WTC11 (cell line): ENCODE measurements at regions not wholly inside any gene's neighbourhood (a gene's known extent, or its start where the extent isn't known, plus 50 kb on each side); places are given as distances from the start of the nearest gene placed in this dataset.

ENCODE experiments used
- ATAC-seq: fragments of 200-7000 bp; cut with Tn5 transposase; 2 replicates; pipeline ENCODE4 v1.10.0; 2021; ENCODE audit warnings: mild to moderate bottlenecking, moderate library complexity
- CTCF ChIA-PET: fragments of 300-600 bp; sonication (Branson Sonifier 250); formaldehyde crosslinking; loops from one replicate; lab custom pipeline; 2021; ENCODE audit warnings: antibody characterized with exemption; lab: Charles Lee
- POLR2A ChIA-PET: fragments of 350-600 bp; sonication (Branson Sonifier 250); formaldehyde crosslinking; loops from one replicate; lab custom pipeline; 2021; ENCODE audit warnings: antibody characterized with exemption; lab: Charles Lee
- DNase-seq: peaks from one replicate; pipeline ENCODE4 v3.0.0; 2021; ENCODE audit warnings: low spot score
- H3K27ac Mint-ChIP-seq: 2 replicates; pipeline ENCODE4 v1.8.0; 2021; ENCODE audit warnings: mixed read lengths
- H3K27me3 Mint-ChIP-seq: 2 replicates; pipeline ENCODE4 v1.8.0; 2021; ENCODE audit warnings: low read depth, mild to moderate bottlenecking, moderate library complexity, mixed read lengths
- H3K36me3 Mint-ChIP-seq: 2 replicates; pipeline ENCODE4 v1.8.0; 2021; ENCODE audit warnings: mixed read lengths
- H3K4me1 Mint-ChIP-seq: 2 replicates; pipeline ENCODE4 v1.8.0; 2022; ENCODE audit warnings: mixed read lengths
- H3K4me3 Mint-ChIP-seq: 2 replicates; pipeline ENCODE4 v1.8.0; 2021; ENCODE audit warnings: mild to moderate bottlenecking, moderate library complexity, mixed read lengths
- H3K9me3 Mint-ChIP-seq: 2 replicates; pipeline ENCODE4 v1.8.0; 2021; ENCODE audit warnings: mixed read lengths
- AFF4 ChIP-seq: sonication (generic); formaldehyde crosslinking; IDR thresholded peaks from 2 replicates; pipeline ENCODE4 v1.8.1; 2023; ENCODE audit warnings: mild to moderate bottlenecking, missing genetic modification reagents, borderline replicate concordance
- ATF1 ChIP-seq: sonication (generic); formaldehyde crosslinking; IDR thresholded peaks from 2 replicates; pipeline ENCODE4 v1.8.1; 2023; ENCODE audit warnings: mild to moderate bottlenecking, moderate library complexity, missing genetic modification reagents
- ELF4 ChIP-seq: sonication (generic); formaldehyde crosslinking; IDR thresholded peaks from 2 replicates; pipeline ENCODE4 v1.8.1; 2022; ENCODE audit warnings: low read depth, mild to moderate bottlenecking, moderate library complexity, missing genetic modification reagents
- FOXP1 ChIP-seq: sonication (generic); formaldehyde crosslinking; IDR thresholded peaks from 2 replicates; pipeline ENCODE4 v1.8.0; 2022; ENCODE audit warnings: missing genetic modification reagents, mild to moderate bottlenecking, moderate library complexity, borderline replicate concordance
- JUN ChIP-seq: sonication (generic); formaldehyde crosslinking; IDR thresholded peaks from 2 replicates; pipeline ENCODE4 v1.8.0; 2023; ENCODE audit warnings: mild to moderate bottlenecking, missing genetic modification reagents
- KAT7 ChIP-seq: sonication (generic); formaldehyde crosslinking; IDR thresholded peaks from 2 replicates; pipeline ENCODE4 v1.8.1; 2023; ENCODE audit warnings: missing genetic modification reagents, mild to moderate bottlenecking, borderline replicate concordance
- MAX ChIP-seq: sonication (generic); formaldehyde crosslinking; IDR thresholded peaks from 2 replicates; pipeline ENCODE4 v1.8.0; 2022; ENCODE audit warnings: mild to moderate bottlenecking, missing genetic modification reagents
- MXD4 ChIP-seq: fragments of 250-450 bp; sonication (Bioruptor Pico); IDR thresholded peaks from 2 replicates; pipeline ENCODE4 v1.8.0; 2021; ENCODE audit warnings: mild to moderate bottlenecking, moderate library complexity, borderline replicate concordance
- NFE2L1 ChIP-seq: sonication (generic); formaldehyde crosslinking; IDR thresholded peaks from 2 replicates; pipeline ENCODE4 v1.8.1; 2023; ENCODE audit warnings: missing genetic modification reagents
- NR1H2 ChIP-seq: sonication (generic); formaldehyde crosslinking; IDR thresholded peaks from 2 replicates; pipeline ENCODE4 v1.9.0; 2021; ENCODE audit warnings: mild to moderate bottlenecking, moderate library complexity, missing genetic modification reagents
- NR2C2 ChIP-seq: sonication (generic); formaldehyde crosslinking; IDR thresholded peaks from 2 replicates; pipeline ENCODE4 v1.8.0; 2022; ENCODE audit warnings: mild to moderate bottlenecking, missing genetic modification reagents
- SMAD3 ChIP-seq: sonication (generic); formaldehyde crosslinking; IDR thresholded peaks from 2 replicates; pipeline ENCODE4 v1.8.0; 2022; ENCODE audit warnings: missing genetic modification reagents, mild to moderate bottlenecking, borderline replicate concordance
- SMAD4 ChIP-seq: sonication (generic); formaldehyde crosslinking; IDR thresholded peaks from 2 replicates; pipeline ENCODE4 v1.8.0; 2022; ENCODE audit warnings: mild to moderate bottlenecking, missing genetic modification reagents
- SOX15 ChIP-seq: fragments of 250-450 bp; sonication (Bioruptor Pico); IDR thresholded peaks from 2 replicates; pipeline ENCODE4 v1.9.0; 2021; ENCODE audit warnings: mild to moderate bottlenecking
- TEAD4 ChIP-seq: sonication (generic); formaldehyde crosslinking; IDR thresholded peaks from 2 replicates; pipeline ENCODE4 v1.8.0; 2022; ENCODE audit warnings: mild to moderate bottlenecking, missing genetic modification reagents
- TP53 ChIP-seq: sonication (generic); formaldehyde crosslinking; IDR thresholded peaks from 2 replicates; pipeline ENCODE4 v1.8.1; 2023; ENCODE audit warnings: mild to moderate bottlenecking, missing genetic modification reagents
- ZMAT4 ChIP-seq: fragments of 250-450 bp; sonication (Bioruptor Pico); IDR thresholded peaks from 2 replicates; pipeline ENCODE4 v1.9.0; 2021; ENCODE audit warnings: mild to moderate bottlenecking
- ZNF281 ChIP-seq: sonication (generic); formaldehyde crosslinking; IDR thresholded peaks from 2 replicates; pipeline ENCODE4 v1.8.0; 2023; ENCODE audit warnings: mild to moderate bottlenecking, missing genetic modification reagents
- ZNF416 ChIP-seq: fragments of 250-450 bp; sonication (Bioruptor Pico); IDR thresholded peaks from 2 replicates; pipeline ENCODE4 v1.9.0; 2021; ENCODE audit warnings: mild to moderate bottlenecking, inconsistent platforms
- ZNF671 ChIP-seq: fragments of 250-450 bp; sonication (Bioruptor Pico); IDR thresholded peaks from 2 replicates; pipeline ENCODE4 v1.8.0; 2021; ENCODE audit warnings: mild to moderate bottlenecking
- TF ChIP-seq, protein P1 (sequence below): fragments of 250-450 bp; sonication (Bioruptor Pico); conservative IDR thresholded peaks from 2 replicates; pipeline ENCODE4 v1.9.0; 2021; ENCODE audit warnings: mild to moderate bottlenecking
- TF ChIP-seq, protein P2 (sequence below): sonication (generic); formaldehyde crosslinking; IDR thresholded peaks from 2 replicates; pipeline ENCODE4 v1.8.1; 2023; ENCODE audit warnings: mild to moderate bottlenecking, missing genetic modification reagents
- TF ChIP-seq, protein P3 (sequence below): sonication (generic); formaldehyde crosslinking; IDR thresholded peaks from 2 replicates; pipeline ENCODE4 v1.8.0; 2023; ENCODE audit warnings: missing genetic modification reagents

GRCh38 chr10:16119445-16119844, 259.1 kb upstream of the MINDY3 start (continued):
- TF ChIP-seq ZNF281 (CRISPR knock-in tag) (no peak), SMAD4 (no peak), MAX (CRISPR knock-in tag) (no peak), TEAD4 (CRISPR knock-in tag) (no peak), FOXP1 (CRISPR knock-in tag) (no peak), ZNF416 (CRISPR knock-in tag) (no peak), NR1H2 (CRISPR knock-in tag) (no peak), MXD4 (CRISPR knock-in tag) (no peak), AFF4 (CRISPR knock-in tag) (no peak), TP53 (no peak), KAT7 (CRISPR knock-in tag) (no peak), SOX15 (no peak)
- TF ChIP-seq, protein P1, sequence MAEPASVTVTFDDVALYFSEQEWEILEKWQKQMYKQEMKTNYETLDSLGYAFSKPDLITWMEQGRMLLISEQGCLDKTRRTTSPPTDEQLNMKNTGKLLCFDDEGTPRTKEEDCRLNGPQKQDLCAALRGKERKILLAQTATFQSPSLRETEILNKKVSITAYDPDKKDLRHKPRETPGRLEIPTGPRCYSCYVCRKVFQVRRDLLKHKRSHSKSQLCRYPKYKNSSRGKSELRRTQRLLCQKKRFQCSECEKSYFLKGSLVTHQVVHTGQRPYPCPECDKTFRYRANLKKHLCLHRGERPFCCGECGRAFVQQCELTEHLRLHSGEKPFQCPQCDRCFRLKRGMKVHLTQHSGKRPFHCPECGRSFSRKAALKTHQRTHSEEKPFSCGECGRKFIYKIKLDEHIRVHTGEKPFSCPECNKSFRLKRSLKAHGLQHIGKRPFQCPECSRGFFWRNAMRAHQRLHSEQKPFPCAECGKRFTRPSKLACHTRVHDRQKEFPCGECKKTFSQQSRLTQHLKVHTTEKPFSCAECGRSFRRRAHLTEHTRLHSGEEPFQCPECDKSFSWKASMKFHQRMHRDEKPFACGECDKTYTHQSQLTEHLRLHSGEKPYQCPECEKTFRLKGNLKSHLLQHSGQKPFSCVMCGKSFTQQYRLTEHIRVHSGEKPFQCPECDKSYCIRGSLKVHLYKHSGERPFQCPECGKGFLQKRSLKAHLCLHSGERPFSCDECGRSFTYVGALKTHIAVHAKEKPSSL (CRISPR knock-in tag) = no peak

- no peak overlapping the region for H3K4me3 Mint-ChIP-seq
- ChIA-PET POLR2A (no interaction called here), CTCF (no interaction called here)
- no peaks in the 10 kb centered on the region for H3K27me3 Mint-ChIP-seq
- ATAC-seq (peak; percentile 72), DNase-seq (no peak)
- peaks cover 10% of the 10 kb centered on the region; the same call in 1 of the 2 replicates for H3K4me1 Mint-ChIP-seq
- H3K27ac Mint-ChIP-seq = no peak overlapping the region
- no peaks in the 10 kb centered on the region for H3K36me3 Mint-ChIP-seq
- H3K9me3 Mint-ChIP-seq = no peaks in the 10 kb centered on the region
- TF ChIP-seq, protein P2, sequence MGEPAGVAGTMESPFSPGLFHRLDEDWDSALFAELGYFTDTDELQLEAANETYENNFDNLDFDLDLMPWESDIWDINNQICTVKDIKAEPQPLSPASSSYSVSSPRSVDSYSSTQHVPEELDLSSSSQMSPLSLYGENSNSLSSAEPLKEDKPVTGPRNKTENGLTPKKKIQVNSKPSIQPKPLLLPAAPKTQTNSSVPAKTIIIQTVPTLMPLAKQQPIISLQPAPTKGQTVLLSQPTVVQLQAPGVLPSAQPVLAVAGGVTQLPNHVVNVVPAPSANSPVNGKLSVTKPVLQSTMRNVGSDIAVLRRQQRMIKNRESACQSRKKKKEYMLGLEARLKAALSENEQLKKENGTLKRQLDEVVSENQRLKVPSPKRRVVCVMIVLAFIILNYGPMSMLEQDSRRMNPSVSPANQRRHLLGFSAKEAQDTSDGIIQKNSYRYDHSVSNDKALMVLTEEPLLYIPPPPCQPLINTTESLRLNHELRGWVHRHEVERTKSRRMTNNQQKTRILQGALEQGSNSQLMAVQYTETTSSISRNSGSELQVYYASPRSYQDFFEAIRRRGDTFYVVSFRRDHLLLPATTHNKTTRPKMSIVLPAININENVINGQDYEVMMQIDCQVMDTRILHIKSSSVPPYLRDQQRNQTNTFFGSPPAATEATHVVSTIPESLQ (CRISPR knock-in tag) = no peak
- TF ChIP-seq, protein P3, sequence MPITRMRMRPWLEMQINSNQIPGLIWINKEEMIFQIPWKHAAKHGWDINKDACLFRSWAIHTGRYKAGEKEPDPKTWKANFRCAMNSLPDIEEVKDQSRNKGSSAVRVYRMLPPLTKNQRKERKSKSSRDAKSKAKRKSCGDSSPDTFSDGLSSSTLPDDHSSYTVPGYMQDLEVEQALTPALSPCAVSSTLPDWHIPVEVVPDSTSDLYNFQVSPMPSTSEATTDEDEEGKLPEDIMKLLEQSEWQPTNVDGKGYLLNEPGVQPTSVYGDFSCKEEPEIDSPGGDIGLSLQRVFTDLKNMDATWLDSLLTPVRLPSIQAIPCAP (CRISPR knock-in tag) = no peak
- TF ChIP-seq SMAD3 (no peak), NFE2L1 (CRISPR knock-in tag) (no peak), ZNF281 (CRISPR knock-in tag) (no peak), JUN (no peak), ZMAT4 (CRISPR knock-in tag) (no peak), ELF4 (CRISPR knock-in tag) (no peak), TEAD4 (CRISPR knock-in tag) (no peak), NR2C2 (no peak), TP53 (no peak), ATF1 (CRISPR knock-in tag) (no peak), MXD4 (CRISPR knock-in tag) (no peak), ZNF671 (CRISPR knock-in tag) (no peak)
These were observed 260.3 kb upstream of the MINDY3 start for GRCh38 chr10:16120563-16120962.
